A673 (cell line): ENCODE measurements at regions not wholly inside any gene's neighbourhood (a gene's known extent, or its start where the extent isn't known, plus 50 kb on each side); places are given as distances from the start of the nearest gene placed in this dataset.

Experiments used
- CTCF ChIP-seq: fragments of 300-800, 200-600 bp; sonication (generic); conservative IDR thresholded peaks from 2 replicates; pipeline ENCODE4 v1.5.1; 2017; ENCODE audit warnings: low read depth, mild to moderate bottlenecking, antibody characterized with exemption, low read length, moderate library complexity, mixed read lengths
- EZH2 ChIP-seq: fragments of 200-600 bp; sonication (generic); IDR thresholded peaks from 2 replicates; pipeline ENCODE4 v1.6.1; 2017; ENCODE audit warnings: borderline replicate concordance, low read depth, mild to moderate bottlenecking, mixed read lengths, antibody characterized with exemption, low read length; ENCODE audit not compliant: poor library complexity, severe bottlenecking

GRCh38 chr13:19060311-19061002 is 121.2 kb downstream of the TUBA3C start:
- TF ChIP-seq CTCF = no peak
- TF ChIP-seq EZH2 = no peak
